Mucosa of rectum (tissue), 2 donors: ENCODE measurements at regions not wholly inside any gene's neighbourhood (a gene's known extent, or its start where the extent isn't known, plus 50 kb on each side); places are given as distances from the start of the nearest gene placed in this dataset.

Experiments
- H3K27ac ChIP-seq, 2 donors: one replicate each; pipeline ENCODE4 v1.7.0; 2013; ENCODE audit warnings: inconsistent platforms in 2 of 2, low read depth in 2 of 2, low read length in 2 of 2
- H3K27me3 ChIP-seq, 2 donors: one replicate each; pipeline ENCODE4 v1.7.0; 2013; ENCODE audit warnings: low read length in 2 of 2; ENCODE audit not compliant: control insufficient read depth in 2 of 2, insufficient read depth in 2 of 2
- H3K36me3 ChIP-seq, 2 donors: one replicate each; pipeline ENCODE4 v1.7.0; 2013; ENCODE audit warnings: low read length in 2 of 2; ENCODE audit not compliant: control insufficient read depth in 2 of 2, insufficient read depth in 2 of 2
- H3K4me1 ChIP-seq, 2 donors: one replicate each; pipeline ENCODE4 v1.7.0; 2013; ENCODE audit warnings: low read length in 2 of 2, mild to moderate bottlenecking in 1 of 2; ENCODE audit not compliant: control insufficient read depth in 2 of 2, insufficient read depth in 2 of 2
- H3K4me3 ChIP-seq, 2 donors: one replicate each; pipeline ENCODE4 v1.7.0; 2013; ENCODE audit warnings: low read length in 2 of 2
- H3K9ac ChIP-seq, 2 donors: one replicate each; pipeline ENCODE4 v1.7.0; 2013; ENCODE audit warnings: low read length in 2 of 2, low read depth in 1 of 2, mild to moderate bottlenecking in 1 of 2
- H3K9me3 ChIP-seq, 2 donors: one replicate each; pipeline ENCODE4 v1.7.0; 2013; ENCODE audit warnings: low read length in 2 of 2; ENCODE audit not compliant: control insufficient read depth in 2 of 2
- donor health status: healthy.
- donor health status: Normal muscosa, but diverticular disease.

- Histone ChIP-seq H3K36me3 (no peaks in the 10 kb centered on the region), H3K9ac (no peak overlapping the region), H3K9me3 (no peaks in the 10 kb centered on the region), H3K4me1 (no peaks in the 10 kb centered on the region), H3K27me3 (no peaks in the 10 kb centered on the region), H3K27ac (no peak overlapping the region), H3K4me3 (no peak overlapping the region)
These were observed 89.0 kb upstream of the PPM1J start for GRCh38 chr1:112803906-112804762.

- no peak overlapping the region for H3K4me3 ChIP-seq
- H3K9me3 ChIP-seq, result no peaks in the 10 kb centered on the region
- no peaks in the 10 kb centered on the region for H3K27me3 ChIP-seq
- no peaks in the 10 kb centered on the region for H3K4me1 ChIP-seq
- no peaks in the 10 kb centered on the region for H3K36me3 ChIP-seq
- H3K9ac ChIP-seq, result no peak overlapping the region
- no peak overlapping the region for H3K27ac ChIP-seq
These were observed 85.2 kb upstream of the PPM1J start for GRCh38 chr1:112800289-112800688.

DNA sequence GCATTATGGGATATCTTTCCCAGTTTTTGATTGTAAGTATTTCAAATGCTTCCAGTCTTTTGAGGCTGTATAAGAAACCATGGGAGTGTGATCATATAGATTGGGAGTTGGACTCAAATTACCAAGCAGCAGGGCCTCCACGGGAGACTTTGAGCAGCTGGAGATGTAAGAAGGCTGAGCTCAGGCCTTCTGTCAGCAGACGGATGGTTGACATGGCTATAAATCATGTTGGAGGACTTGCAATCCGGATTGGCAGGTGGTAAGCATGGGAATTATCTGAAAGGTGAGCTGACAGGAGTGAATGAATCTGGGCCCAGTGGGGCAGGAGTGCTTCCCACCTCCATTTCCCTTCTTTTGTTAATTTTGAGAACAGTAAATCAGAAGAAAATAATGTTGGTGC is 83.2 kb upstream of the PPM1J start:
- H3K4me1 ChIP-seq, result no peaks in the 10 kb centered on the region
- H3K27me3 ChIP-seq, result no peaks in the 10 kb centered on the region
- H3K9ac ChIP-seq, result no peak overlapping the region

GRCh38 chr1:112797224-112797623 is 82.1 kb upstream of the PPM1J start:
- Histone ChIP-seq H3K36me3 (no peaks in the 10 kb centered on the region), H3K9me3 (no peaks in the 10 kb centered on the region), H3K27ac (no peak overlapping the region), H3K4me3 (no peak overlapping the region), H3K27me3 (no peaks in the 10 kb centered on the region), H3K4me1 (no peaks in the 10 kb centered on the region), H3K9ac (no peak overlapping the region)

More for the DNA sequence above, 83.2 kb upstream of the PPM1J start:
- H3K27ac ChIP-seq, result no peak overlapping the region
- no peaks in the 10 kb centered on the region for H3K36me3 ChIP-seq
- H3K9me3 ChIP-seq, result no peaks in the 10 kb centered on the region
- no peak overlapping the region for H3K4me3 ChIP-seq

- Histone ChIP-seq H3K9ac (no peak overlapping the region), H3K4me1 (no peaks in the 10 kb centered on the region), H3K27me3 (no peaks in the 10 kb centered on the region), H3K9me3 (no peaks in the 10 kb centered on the region), H3K27ac (no peak overlapping the region), H3K4me3 (no peak overlapping the region), H3K36me3 (no peaks in the 10 kb centered on the region)
These were observed 79.6 kb upstream of the PPM1J start for GRCh38 chr1:112794654-112795239.

DNA sequence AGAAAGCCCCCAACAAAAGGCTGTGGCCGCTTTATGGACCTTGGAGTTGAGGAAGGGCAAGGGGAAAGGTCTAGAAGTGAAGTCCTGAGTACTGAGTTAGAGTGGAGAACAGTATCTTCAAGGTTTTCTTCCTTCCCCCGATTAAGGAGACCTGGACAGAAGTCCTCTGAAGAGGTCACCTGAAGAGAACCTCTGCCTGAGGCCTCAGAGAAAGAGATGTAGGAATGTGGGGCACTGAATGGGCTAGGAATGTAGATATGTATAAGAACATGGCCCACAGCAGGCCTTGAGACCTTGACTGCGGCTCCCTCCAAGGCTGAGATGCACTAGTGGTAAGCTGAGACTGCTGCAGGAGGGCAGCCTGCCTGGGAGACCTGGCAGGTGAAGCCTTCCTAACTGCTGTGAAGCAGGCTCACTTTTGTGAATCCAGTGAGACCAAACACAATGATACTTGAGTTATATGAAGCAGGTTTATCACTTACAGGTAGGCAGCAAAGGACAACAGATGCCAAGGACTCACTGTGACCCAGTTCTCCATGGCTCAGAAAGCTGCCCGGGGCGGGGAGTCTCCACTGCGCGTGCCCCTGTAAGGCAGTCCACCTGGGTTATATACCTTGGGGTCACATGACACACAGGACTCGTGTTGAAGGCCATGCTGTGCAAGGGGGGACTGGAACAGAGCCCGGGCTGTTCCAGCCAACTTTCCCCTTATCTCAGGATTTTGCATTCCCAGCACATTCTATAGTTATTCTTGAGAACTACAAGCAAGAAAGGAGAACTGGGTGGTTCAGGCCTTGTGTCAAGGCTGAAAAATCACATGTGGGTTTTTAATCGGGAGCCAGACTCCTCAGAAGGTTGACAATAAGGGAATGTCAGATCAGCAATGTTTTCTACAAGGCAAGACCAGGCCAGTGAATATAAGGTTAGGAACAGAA is 78.8 kb upstream of the PPM1J start:
- H3K4me1 ChIP-seq, result no peaks in the 10 kb centered on the region
- no peak overlapping the region for H3K9ac ChIP-seq
- H3K27ac ChIP-seq, result no peak overlapping the region
- H3K27me3 ChIP-seq, result no peaks in the 10 kb centered on the region
- no peak overlapping the region for H3K4me3 ChIP-seq
- no peaks in the 10 kb centered on the region for H3K9me3 ChIP-seq
- no peaks in the 10 kb centered on the region for H3K36me3 ChIP-seq

DNA sequence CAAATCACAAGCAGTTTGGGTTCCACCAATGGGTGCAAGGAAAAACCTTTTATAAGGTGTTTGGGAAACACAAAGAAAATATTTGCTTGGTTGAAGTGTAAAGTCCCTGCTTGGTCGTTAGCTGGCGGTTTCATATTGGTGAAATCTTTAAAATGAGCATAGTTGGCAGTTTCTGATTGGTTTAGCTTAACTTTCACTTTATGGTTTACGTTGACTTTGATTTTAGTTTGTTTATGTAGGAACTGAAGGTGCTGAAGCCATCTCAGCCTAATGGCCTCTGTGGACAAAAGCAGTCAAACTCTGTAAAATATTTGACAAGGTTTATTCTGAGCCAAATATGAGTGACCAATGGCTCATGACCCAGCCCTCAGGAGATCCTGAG is 76.6 kb upstream of the PPM1J start:
- H3K4me1 ChIP-seq, result no peaks in the 10 kb centered on the region
- H3K9ac ChIP-seq, result no peak overlapping the region
- no peaks in the 10 kb centered on the region for H3K9me3 ChIP-seq
- no peak overlapping the region for H3K4me3 ChIP-seq
- H3K27me3 ChIP-seq, result no peaks in the 10 kb centered on the region
- no peaks in the 10 kb centered on the region for H3K36me3 ChIP-seq
- no peak overlapping the region for H3K27ac ChIP-seq

DNA sequence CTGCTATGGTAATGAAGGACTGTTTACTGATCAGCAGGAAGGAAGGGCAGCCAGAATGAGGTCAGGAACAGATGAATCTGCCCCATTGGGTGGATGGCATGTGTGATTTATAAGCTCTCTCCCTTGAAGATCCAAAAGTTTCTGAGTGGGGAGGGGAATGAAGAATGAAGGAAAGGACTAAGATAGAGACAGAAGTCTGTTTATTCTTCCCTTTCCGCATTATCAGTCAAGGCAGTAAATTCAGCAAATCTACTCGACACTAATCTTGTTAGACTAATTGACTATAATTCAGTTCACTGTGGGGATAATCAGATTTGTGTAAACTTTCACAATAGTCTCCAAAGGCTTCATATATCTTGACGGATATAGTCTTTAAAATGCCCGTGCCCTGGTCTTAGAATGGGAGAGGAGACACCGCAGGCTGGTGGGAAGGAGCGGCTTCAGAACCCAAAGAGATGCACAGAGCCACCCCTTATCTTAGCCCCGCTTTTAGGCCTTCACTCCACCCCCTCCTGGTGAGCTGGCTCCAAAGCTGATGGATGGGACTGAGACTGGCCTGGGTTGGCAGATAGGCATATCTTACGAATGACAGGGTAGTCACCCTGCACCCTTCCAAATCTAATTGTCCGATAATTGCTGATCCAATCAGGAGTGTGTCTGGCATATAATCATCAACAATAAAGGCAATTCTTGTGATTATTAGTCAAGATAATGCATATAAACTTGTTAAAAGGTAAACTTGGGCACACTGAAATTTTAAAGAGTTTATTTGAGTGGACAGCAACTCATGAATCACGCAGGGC is 76.0 kb upstream of the PPM1J start:
- Histone ChIP-seq H3K4me3 (no peak overlapping the region), H3K4me1 (no peaks in the 10 kb centered on the region), H3K27ac (no peak overlapping the region), H3K9ac (no peak overlapping the region), H3K27me3 (no peaks in the 10 kb centered on the region), H3K36me3 (no peaks in the 10 kb centered on the region), H3K9me3 (no peaks in the 10 kb centered on the region)

GRCh38 chr1:112788561-112788960 is 73.4 kb upstream of the PPM1J start:
- H3K9me3 ChIP-seq, result no peaks in the 10 kb centered on the region
- H3K4me3 ChIP-seq, result no peak overlapping the region

More at GRCh38 chr1:112788561-112788960, 73.4 kb upstream of the PPM1J start:
- no peak overlapping the region for H3K9ac ChIP-seq
- no peak overlapping the region for H3K27ac ChIP-seq
- H3K27me3 ChIP-seq, result no peaks in the 10 kb centered on the region
- no peaks in the 10 kb centered on the region for H3K36me3 ChIP-seq
- H3K4me1 ChIP-seq, result no peaks in the 10 kb centered on the region
